ENCODE measurements at regions not wholly inside any gene's neighbourhood (a gene's known extent, or its start where the extent isn't known, plus 50 kb on each side); places are given as distances from the start of the nearest gene placed in this dataset.
A peak's percentile ranks its signal among the peaks of the same experiment; 100 is the strongest.
"Not testable (repeated sequence)": the region's sequence is repeated elsewhere in the genome, so short reads cannot be mapped to it uniquely, and the experiment has no call there.

DNA sequence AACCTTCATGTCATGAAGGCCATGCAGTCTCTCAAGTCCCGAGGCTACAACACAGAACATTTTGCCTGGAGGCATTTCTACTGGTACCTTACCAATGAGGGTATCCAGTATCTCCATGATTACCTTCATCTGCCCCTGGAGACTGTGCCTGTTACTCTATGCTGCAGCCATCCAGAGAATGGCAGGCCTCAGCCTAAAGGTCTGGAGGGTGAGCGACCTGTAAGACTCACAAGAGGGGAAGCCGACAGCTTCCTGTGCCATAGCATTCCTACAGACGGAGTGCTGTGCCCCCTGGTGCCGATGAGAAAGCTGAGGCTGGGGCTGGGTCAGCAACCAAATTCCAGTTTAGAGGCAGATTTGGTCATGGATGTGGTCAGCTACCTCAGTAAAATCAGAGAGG, 51.3 kb upstream of the CADPS start:
- peak; percentile 66 for DNase-seq (ENCODE audit: low read depth, low spot score)

- DNase-seq (ENCODE audit: low read depth, low spot score), result no peak
Measured at GRCh38 chr3:62928256-62928655, 53.0 kb upstream of the CADPS start.

GRCh38 chr3:62929771-62930170, 54.6 kb upstream of the CADPS start:
- DNase-seq (ENCODE audit: low read depth, low spot score), result no peak

DNA sequence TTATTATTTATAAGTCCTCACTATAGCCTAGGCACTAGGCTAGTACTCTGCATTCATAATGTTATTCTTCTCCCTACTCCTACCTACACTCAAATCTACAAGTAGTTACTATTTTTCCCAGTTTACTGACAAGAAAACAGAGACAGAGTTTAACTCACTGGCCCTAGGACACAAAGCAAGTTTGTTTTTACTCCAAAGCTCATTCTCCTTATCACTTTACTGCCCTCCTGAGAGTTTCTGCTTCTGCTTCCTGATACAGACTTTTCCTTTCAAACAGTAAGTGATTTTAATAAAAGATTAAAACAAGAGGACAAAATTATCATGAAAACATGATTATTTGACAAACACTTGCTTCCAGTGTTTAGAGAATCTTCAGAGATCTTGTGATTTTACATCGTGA, 60.6 kb upstream of the CADPS start:
- no peak for DNase-seq (ENCODE audit: low read depth, low spot score)

GRCh38 chr3:62936626-62937254, 61.5 kb upstream of the CADPS start:
- DNase-seq (ENCODE audit: low read depth, low spot score), result no peak

GRCh38 chr3:62938583-62938982, 63.4 kb upstream of the CADPS start:
- no peak for DNase-seq (ENCODE audit: low read depth, low spot score)

DNA sequence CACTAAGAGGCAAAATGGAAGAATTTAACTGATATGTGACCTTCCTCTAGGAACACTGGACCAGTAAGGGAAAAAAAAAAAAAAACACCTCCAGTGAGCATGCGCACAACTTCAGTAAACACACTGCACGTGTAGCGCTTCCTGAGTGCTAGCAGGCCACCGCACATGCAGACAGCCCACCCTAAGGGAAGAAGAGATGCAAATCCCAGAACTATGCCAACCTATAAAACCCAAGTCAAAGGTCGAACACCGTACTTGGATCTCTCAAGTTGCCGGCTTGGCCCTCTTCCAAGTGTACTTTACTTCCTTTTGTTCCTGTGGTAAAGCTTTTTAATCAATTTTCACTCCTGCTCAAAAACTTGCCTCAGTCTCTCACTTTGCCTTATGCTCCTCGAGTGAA, 64.5 kb upstream of the CADPS start:
- DNase-seq (ENCODE audit: low read depth, low spot score), result no peak

DNA sequence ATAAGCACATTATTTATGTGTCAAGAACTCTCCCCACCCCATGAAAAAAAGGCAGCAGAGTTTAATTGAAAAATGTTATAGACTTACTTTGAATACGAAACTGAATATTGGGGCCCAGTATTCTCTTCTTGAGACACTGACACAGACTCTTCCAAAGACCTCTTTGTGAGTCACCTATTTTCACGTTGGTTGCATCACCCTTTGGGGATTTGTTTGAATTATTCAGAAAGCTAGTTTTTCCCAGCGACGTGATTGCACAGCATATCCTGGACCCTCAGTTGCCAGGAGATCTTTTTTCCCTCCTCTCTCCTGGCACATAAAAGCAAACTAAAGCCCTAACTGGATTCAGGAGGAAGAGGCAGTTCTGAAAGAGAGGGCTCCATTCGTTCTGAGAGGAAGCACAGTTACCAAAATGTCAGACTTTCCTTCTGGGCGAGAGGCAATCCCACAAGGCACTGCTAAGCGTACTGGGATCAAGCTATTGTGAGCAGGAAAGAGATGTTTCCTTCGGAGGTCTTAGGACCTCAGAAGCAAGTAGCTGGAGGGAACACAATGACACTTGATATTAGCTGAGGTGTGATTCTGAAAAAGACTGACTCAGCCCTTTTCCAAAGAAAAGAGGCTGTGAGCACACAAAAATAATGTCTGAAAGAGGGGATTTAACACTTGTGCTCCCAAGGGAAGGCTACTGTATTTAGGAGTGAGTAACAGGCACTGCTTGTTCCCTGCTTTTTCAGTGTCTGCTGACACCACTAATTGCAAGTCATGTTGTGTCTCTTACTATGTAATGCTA, 65.8 kb upstream of the CADPS start:
- peak; percentile 33 for DNase-seq (ENCODE audit: low read depth, low spot score)

GRCh38 chr3:62942227-62942626, 67.0 kb upstream of the CADPS start:
- no peak for DNase-seq (ENCODE audit: low read depth, low spot score)

DNA sequence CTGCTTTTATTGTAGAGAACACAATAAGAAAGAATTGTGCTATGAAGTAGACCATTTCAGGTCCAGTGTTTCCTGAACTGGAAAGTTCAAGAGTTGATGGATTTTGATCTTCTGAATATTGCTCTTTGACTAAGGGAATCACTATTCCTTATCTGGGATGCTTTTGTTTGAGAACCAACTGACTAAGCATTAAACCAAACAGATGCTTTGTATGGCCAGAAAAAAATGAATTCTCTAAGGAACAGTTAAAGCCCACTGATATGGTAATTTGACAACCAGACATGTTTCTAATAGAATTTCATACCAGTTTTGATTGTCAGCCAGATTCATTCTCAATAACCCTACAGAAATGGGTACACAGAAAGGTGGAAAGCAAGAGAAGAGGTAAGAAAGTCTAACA, 67.5 kb upstream of the CADPS start:
- no peak for DNase-seq (ENCODE audit: low read depth, low spot score)

DNA sequence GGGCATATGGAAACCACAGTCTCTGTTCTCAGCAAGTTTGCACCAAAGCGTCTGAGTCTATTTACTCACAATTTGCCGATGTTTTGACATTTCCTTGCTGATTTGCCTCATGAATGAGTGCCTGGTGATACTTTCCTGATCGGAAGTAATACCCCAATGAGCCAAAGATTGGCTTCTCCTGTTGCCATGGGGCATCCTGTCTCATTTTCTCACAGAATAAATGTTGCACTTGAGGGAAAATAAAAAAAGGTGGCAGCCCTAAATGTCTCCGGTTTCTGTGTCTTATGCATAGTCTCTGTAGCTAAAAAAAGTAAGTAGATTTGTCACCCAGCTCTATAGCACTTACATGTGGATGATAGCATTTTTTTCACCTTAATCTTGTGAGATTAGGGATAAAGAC, 73.7 kb upstream of the CADPS start:
- no peak for DNase-seq (ENCODE audit: low read depth, low spot score)

DNA sequence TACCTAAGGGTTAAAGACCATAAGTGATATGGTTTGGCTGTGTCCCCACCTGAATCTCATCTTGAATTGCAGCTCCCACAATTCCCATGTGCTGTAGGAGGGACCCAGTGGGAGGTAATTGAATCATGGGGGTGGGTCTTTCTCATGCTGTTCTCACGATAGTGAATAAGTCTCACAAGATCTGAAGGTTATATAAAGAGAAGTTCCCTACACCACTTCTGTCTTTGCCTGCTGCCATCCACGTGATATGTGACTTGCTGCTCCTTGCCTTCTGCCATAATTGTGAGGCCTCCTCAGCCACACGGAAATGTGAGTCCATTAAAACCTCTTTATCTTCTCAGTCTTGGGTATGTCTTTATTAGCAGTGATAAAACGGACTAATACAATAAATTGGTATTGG, 75.0 kb upstream of the CADPS start:
- no peak for DNase-seq (ENCODE audit: low read depth, low spot score)

DNA sequence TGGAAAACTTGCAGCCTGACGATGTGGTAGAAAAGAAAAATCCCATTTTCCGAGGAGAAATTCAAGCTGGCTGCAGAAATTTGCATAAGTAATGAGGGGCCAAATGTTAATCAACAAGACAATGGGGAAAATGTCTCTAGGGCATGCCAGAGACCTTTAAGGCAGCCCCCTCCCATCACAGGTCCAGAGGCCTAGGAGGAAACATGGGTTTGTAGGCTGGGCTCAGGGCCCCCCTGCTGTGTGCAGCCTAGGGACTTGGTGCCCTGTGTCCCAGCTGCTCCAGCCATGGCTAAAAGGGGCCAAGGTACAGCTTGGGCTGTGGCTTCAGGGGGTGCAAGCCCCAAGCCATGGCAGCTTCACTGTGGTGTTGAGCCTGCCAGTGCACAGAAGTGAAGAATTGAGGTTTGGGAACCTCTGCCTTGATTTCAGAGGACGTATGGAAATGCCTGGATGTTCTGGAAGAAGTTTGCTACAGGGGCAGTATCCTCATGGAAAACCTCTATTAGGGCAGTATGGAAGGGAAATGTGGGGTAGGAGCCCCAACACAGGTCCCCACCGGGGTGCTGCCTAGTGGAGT, 75.9 kb upstream of the CADPS start:
- DNase-seq (ENCODE audit: low read depth, low spot score), result peak; percentile 73

DNA sequence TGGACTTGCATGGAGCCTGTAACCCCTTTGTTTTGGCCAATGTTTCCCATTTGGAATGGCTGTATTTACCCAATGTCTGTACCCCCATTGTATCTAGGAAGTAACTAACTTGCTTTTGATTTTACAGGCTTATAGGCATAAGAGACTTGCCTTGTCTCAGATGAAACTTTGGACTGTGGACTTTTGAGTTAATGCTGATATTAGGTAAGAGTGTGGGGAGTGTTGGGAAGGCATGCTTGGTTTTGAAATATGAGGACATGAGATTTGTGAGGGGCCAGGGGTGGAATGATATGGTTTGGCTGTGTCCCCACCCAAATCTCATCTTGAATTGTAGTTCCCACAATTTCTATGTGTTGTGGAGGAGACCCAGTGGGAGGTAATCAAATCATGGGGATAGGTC, 76.7 kb upstream of the CADPS start:
- DNase-seq (ENCODE audit: low read depth, low spot score), result not testable (repeated sequence)

GRCh38 chr3:62954580-62954979, 79.4 kb upstream of the CADPS start:
- no peak for DNase-seq (ENCODE audit: low read depth, low spot score)

GRCh38 chr3:62955126-62955525, 79.9 kb upstream of the CADPS start:
- no peak for DNase-seq (ENCODE audit: low read depth, low spot score)

DNA sequence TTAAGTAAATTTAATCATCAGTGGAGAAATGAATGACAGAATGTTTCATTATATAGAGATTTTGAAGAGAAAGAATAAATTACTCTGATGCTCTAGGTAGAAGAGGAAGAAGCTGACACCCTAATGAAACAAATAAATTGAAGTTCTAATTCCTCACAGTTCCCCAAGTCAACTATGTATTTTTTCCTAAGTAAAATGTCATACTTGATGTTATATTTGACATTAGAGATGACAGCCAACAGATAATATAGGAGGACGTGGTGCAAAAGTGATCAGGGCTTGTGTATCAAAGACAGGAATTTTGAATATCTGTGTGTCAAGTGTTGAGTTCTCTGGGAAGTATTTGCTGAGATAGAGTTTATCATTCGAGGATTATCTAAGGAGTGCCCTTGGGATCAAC, 81.2 kb upstream of the CADPS start:
- no peak for DNase-seq (ENCODE audit: low read depth, low spot score)

- peak; percentile 63 for DNase-seq (ENCODE audit: low read depth, low spot score)
Measured at GRCh38 chr3:62961874-62962556, 86.8 kb upstream of the CADPS start.

DNA sequence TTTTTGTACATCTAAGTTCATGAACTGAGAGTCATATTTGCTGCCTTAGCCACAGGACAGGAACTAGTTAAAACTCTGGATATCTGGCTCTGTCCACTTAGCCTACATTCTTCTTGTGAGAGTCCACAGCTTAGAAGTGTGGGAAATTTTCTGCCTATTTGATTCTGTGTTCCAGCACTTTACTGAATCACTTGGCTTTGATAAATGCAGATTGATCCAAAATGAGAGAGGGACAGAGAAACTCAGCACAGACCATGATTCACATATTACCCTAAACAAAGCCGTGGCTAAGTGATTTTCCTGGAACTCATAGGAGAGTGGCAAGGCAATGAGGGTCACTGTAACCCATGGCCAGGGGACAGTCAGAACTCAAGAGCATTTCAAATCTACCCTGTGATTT, 87.5 kb upstream of the CADPS start:
- no peak for DNase-seq (ENCODE audit: low read depth, low spot score)

DNA sequence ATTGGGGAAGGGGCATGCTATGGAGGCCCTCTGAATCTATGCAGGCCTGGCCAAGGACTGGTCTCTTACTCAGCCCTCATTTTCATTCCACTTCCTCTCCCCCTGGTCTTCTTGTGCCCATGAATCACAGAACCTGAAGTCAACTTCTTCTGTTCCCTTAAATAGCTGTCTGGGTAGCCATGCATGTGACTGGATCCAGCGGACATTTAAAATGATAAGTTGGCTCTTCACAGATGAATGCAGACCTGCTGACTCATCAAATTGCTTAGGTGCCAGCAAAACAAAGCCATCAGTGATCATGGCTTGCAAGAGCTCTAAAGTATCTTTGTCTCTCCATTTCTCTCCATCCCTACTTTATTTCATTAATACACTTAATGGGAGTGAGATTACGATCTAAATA, 90.1 kb upstream of the CADPS start:
- no peak for DNase-seq (ENCODE audit: low read depth, low spot score)

DNA sequence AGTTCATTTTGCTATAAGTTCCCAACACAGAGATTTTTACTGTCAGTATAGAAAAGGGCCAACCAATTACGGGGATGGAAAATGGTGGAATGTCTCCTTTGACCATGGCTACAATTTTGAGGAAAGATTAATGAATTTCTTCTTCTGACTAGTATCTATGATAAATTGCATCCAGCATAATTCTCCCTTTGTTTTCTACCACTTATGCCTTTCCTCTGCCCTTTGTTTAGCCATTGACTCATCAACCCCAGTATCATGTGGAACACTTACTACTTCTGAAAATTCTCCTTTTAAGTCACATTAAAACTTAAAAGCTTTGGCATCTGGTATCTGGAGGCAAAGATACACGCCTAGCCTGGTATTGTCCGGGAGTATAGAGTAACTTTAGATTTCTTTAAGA, 92.9 kb upstream of the CADPS start:
- DNase-seq (ENCODE audit: low read depth, low spot score), result no peak

DNA sequence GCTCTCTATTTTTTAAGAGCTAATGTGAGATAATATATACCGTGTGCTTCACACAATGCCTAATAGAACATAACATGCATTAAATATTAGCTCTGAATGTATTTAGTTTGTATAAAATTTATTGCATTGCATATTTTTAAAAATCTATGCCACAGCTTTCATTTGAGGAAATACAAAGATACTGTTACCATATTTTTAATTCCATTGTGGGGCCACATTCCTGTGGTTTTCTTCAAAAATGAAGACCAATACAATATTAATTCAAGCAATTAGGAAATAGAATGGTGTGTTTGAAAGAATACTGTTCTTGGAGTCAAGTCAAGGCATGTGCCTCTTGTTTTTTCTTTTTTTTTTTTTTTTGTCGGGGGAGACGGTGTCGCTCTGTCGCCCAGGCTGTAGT, 95.4 kb upstream of the CADPS start:
- DNase-seq (ENCODE audit: low read depth, low spot score), result no peak

- DNase-seq (ENCODE audit: low read depth, low spot score), result no peak
Measured at GRCh38 chr3:62975566-62975965, 100.3 kb upstream of the CADPS start.
